HuH-7 (cell line): ENCODE measurements at regions not wholly inside any gene's neighbourhood (a gene's known extent, or its start where the extent isn't known, plus 50 kb on each side); places are given as distances from the start of the nearest gene placed in this dataset.
"Not testable (repeated sequence)": the region's sequence is repeated elsewhere in the genome, so short reads cannot be mapped to it uniquely, and the experiment has no call there.

ENCODE experiments used
- DNase-seq: peaks from one replicate; pipeline ENCODE4 v3.0.0; 2011; ENCODE audit warnings: low spot score

GRCh38 chr6:14975471-14975817, 270.4 kb upstream of the JARID2 start:
- no peak for DNase-seq

DNA sequence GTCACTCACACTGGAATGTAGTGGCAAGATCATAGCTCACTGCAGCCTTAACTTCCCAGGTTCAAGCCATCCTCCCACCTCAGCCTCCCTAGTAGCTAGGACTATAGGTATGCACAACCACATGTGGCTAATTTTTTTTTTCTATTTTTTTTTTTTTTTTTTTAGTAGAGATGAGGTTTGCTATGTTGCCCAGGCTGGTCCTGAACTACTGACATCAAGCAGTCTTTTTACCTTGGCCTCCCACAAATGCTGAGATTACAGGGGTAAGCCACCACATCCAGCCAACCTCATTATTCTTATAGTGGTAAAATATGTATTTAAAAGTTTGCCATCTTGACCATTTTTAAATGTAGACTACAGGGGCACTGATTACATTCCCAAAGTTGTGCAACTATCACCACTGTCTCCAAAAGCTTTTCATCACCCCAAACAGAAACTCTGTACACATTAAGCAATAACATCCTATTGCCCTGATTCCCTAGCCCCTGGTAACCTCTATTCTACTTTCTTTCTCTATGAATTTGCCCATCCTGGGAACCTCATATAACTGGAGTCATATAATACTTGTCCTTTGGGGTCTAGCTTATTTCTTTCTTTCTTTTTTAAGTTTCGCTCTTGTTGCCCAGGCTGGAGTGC, 268.0 kb upstream of the JARID2 start:
- no peak for DNase-seq

- no peak for DNase-seq
Observed at GRCh38 chr6:14981960-14982359, 263.9 kb upstream of the JARID2 start.

DNA sequence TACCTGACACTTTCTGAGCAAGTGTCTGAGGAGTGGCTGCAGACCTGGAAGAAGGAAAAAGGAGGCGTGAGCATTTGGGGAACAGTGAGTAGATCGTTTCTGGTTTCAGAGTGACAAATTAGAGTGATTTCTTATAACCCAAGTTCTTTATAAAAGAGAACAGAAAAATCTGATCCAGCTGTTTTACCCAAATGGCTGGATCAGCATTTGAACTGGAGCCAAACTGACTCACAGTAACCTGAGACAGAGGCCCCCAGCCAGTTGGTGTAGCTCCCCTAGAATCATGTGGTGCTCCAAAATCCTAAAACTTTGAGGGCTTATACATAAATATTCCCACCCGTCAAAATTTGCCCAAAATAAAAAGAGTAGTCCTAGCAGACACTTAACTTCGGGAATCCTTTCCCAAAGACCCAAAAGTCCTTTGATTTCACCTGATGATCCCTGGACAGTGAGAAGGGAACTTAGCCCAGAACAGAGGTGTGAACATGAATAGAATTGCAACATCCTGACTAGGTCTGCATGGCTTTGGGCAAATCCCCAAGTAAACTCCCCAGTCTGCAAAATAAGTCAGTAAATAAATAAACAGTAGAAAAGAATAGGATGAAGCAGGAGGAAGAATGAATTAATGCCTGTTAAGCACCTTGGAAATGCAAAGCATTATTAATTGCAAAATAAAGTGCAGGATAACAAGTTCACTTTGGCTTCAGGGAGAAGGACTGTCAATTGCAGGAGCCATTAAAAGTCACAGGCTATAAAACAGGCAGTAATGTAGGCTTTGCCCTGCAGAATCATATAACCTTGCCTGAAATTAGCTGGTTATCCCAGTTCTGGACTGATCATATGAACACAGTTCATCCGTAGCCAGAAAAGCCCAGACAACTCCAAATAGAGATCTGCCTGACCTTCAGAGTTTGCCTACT, 262.0 kb upstream of the JARID2 start:
- no peak for DNase-seq

GRCh38 chr6:14984519-14984853, 261.4 kb upstream of the JARID2 start:
- DNase-seq: peak; percentile 28

DNA sequence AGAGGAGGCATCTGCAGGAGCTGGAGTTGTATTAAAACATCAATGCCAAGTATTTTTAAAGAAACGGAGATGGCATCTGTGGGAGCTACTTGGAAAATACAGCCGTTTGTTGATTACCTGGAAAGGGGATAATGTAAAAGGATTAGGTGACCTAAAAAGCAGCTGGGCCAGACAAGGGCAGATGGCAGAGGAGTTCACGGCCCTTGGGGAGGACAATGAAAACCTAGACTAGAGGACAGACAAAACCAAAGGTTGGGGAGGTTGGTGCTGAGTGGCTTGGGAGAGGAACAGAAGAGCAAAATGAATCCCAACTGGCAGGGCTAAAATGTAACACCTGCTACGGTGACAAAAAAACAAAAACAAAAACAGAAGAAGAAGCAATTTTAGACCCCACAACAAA, 260.5 kb upstream of the JARID2 start:
- no peak for DNase-seq

DNA sequence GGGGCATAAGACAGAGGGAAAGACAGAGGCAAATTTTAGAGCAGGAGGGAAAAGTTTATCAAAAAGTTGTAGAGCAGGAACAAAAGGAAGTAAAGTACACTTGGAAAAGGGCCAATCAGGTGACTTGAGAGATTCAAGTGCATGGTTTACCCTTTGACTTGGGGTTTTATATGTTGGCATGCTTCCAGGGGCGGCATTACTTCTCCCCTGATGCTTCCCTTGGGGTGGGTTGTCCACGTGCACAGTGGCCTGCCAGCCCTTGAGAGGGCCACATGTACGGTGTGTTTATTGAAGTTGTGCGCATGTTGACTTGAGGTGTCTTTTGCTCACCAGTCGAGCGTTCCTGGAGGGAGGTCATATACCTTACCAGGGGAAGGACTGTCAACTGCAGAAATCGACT, 259.5 kb upstream of the JARID2 start:
- DNase-seq: no peak

DNA sequence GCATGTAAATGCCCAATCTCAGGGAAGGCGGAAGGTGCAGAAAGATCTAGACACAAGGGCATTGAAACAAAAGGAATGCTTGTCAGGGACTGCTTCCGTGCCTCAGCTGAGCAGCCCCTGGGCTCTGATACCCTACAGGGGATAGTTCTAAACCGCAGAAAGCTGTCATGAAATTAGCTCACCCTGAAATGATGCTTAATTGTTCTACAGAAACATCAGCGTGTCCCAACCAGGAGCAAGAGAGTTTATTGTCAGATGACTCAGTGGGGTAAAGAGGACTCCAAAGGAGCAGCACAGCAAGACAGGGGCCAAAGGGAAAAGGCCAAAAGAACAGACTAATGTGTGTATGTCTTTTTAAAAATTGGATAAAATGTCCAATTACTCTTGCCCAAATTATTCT, 258.4 kb upstream of the JARID2 start:
- no peak for DNase-seq

DNA sequence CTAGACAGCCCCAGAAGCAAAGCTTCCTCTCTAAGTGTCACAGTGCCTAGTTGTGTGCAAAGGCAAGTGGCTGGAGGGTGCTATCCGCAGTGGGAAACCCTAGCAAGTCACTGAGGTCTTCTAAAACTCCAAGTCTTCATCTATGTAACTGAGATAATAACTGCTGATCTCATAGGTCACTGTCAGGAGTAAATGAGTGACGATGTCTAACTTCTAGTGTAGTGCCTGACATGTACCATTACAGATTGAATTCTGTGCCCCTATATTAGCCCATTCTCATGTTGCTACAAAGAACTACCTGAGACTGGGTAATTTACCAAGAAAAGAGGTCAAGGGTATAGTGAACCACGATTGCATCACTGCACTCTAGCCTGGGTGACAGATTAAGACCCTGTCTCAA, 253.5 kb upstream of the JARID2 start:
- DNase-seq: no peak

- DNase-seq: no peak
Observed at GRCh38 chr6:14995208-14995607, 250.7 kb upstream of the JARID2 start.

DNA sequence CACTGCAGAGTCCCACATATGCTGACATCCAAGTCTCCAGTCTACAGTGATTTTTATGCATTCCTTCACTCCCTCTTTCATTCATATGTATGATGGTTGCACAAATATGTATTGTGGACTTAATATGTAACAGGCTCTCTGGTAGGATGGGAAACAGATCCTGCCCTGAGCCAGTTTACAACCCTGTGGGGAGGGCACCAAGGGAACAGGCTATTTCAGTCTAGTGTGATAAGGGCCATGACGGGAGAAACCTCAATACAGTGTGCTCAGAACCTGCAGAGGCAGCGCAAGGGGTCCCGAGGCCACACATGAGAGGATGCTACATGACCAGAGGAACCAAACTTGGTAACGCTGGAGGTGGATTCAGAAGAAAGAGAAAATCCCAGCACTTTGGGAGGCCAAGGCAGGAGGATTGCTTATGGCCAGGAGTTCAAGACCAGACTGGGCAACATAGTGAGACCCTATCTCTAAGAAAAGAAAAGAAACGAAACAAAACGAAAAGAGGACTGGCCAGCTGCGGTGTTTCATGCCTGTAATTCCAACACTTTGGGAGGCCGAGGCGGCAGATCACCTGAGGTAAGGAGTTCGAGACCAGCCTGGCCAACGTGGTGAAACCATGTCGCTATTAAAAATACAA, 249.8 kb upstream of the JARID2 start:
- no peak for DNase-seq

GRCh38 chr6:14996892-14997291, 249.0 kb upstream of the JARID2 start:
- no peak for DNase-seq

DNA sequence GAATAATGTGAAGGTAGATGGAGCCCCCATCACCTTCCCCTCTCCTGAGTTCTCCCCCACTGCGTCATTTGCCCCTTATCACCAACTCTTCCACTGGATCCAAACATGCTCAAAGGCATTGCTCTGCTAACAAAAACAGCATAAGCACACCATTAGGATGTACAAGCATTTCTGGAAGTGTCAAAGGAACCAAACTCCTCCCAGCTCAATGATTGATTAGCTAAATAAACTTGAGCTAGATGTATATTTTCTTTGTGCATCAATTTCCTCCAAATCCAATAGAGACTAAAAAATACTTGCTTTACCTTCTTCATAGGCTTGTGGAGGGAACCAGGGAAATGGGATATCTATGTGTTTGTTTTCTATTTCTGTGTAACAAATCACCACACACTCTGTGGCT, 248.4 kb upstream of the JARID2 start:
- no peak for DNase-seq

DNA sequence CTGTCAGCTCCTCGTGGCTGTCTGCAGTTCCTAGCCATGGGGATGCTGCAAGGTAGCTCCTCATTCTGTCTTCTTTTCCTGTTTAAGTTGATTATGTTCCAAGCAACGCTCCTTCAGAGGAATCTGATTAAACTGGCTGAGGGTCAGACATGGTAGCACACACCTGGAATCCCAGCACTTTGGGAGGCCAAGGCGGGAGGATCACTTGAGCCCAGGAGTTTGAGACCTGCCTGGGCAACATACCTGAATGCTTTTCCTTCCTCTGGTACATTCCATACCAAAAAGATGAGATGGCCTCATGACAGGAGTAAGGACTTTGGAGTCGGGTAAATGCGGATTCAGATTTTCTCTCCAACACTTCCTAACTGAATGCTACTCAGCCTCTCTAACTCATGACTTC, 246.8 kb upstream of the JARID2 start:
- DNase-seq: no peak

DNA sequence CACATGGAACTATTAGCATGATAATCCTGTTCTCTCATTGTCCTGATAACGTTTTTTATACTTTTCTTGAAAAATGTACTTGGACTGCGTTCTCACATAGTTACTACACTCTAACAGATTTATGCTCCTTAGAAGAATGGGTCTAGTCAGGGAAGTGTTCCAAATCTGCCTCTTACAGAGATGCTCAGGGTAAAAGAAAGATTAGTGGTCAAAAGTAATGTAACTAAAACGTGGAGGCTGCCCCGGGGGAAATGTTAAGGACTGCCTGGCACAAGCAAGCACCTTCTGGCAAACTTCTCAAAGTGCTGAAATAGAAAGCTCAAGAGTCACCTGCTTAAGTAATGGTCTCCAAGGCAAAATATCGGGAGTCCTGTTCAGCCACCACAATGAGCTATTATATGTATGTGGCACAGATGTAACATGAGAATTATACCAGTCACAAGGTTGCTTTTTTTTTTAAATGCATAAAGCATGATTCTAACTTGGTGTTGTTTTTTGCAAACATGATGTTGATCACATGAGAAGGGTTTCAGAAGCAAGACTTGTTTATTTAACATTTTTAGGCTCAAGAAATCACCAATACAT, 244.5 kb upstream of the JARID2 start:
- no peak for DNase-seq

DNA sequence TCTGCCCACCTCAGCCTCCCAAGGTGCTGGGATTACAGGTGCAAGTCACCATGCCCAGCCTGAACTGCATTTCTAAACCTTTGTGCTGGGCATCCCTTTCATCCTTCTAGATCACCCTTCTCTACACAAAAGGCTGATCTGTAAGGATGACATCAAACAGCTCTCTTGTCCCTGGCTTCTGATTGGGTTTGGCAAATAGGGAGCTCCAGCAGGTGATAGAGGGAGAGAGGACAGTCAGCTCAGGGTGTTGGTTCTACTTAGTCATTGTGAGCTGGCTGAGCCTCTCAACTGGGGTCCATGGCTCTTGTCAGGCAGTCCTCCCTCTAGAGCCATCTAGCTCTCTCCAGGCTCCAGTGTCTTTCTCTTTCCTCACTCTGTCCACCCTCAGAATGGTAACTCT, 237.6 kb upstream of the JARID2 start:
- no peak for DNase-seq

GRCh38 chr6:15014958-15015357, 230.9 kb upstream of the JARID2 start:
- DNase-seq: no peak

DNA sequence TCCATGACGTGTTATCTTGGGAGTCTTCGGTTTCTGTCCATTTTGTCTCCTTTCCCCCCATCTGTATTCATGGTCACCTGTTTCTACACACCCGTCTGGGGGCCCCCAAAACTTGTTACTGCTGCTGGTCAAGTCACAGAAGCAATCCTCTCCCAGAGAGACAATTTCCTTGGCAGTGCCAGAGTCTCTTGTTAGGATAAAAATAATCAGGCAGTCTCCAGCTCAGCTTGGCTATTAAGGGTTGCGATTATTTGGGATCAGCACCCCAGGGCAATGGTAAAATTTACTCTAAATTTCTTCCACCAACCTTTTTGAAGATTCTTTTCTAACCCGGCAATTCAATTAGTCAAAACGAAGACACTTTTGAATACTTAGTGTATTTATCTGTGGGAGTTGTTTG, 229.1 kb upstream of the JARID2 start:
- no peak for DNase-seq

DNA sequence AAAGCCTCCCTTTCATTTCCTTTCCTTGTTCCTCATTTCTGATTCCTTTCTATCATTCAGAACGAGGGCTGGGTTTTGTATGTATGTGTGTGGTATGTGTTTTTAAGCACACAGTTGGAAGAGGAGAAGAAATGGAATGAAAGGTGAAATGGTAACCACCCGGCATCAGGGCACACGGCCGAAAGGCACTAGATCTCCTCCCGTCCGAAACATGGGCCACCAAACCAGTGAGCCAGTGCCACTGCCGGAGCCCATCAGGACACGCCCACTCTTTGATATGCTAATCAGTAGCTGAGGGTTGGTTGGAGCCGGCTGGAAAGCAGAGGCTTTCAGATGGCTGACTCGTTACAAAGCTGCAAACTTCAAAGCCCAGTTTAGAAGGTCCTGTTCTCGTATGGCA, 228.6 kb upstream of the JARID2 start:
- no peak for DNase-seq

DNA sequence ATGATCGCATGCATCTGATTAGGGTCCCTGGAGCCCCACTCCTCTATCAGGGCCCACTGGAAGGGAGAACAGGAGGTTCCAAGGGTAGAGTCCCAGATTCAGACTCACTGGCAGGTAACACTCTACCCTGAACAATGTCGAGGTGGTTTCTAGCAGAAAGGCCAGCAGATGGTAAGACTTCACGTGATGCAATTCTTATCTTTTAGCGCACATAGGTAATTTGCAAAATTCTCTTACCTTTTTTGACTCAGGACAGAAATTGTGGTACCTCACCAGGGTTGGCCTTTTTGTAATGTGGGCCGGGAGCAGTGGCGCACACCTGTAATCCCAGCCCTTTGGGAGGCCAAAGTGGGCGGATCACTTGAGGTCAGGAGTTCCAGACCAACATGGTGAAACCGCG, 228.1 kb upstream of the JARID2 start:
- DNase-seq: no peak

- no peak for DNase-seq
Observed at GRCh38 chr6:15020119-15020770, 225.6 kb upstream of the JARID2 start.

DNA sequence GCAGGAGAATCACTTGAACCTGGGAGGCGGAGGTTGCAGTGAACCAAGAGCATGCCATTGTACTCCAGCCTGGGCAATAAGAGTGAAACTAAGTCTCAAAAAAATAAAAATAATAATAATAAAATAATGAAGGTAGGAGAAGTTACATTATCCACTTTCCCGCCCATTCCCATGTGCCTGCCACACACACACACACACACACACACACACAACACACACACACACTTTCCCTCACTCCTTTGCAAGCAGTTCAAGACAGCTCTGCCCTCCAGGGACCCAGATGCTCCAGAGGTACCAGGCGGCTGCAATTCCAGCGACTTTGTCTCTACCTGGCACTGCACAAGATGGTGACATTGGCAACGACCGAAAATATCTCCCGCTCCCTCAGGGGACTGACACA, 224.8 kb upstream of the JARID2 start:
- DNase-seq: no peak

DNA sequence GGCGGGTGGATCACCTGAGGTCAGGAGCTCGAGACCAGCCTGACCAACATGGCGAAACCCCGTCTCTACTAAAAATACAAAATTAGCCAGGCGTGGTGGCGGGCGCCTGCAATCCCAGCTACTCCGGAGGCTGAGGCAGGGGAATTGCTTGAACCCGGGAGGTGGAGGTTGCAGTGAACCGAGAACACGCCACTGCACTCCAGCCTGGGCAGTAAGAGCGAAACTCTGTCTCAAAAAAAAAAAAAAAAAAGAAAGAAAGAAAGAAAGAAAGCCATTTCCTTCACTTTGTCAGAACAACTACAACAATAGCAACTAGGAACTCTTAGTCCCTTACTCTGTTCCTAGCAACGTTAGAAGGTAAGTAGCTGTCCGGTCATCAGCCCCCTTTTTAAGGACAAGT, 222.9 kb upstream of the JARID2 start:
- DNase-seq: not testable (repeated sequence)
